BLaER1 treated with 17β-estradiol and CSF1 and Interleukin-3, amounts not matched to agents 10 nM and 100 nM (cell line): ENCODE measurements at regions not wholly inside any gene's neighbourhood (a gene's known extent, or its start where the extent isn't known, plus 50 kb on each side); places are given as distances from the start of the nearest gene placed in this dataset.
"Not testable (repeated sequence)": the region's sequence is repeated elsewhere in the genome, so short reads cannot be mapped to it uniquely, and the experiment has no call there.

Experiments
- H3K27ac ChIP-seq, 11 experiments: shearing (Covaris generic); formaldehyde crosslinking; 2 replicates each; pipeline ENCODE4 v1.8.1; 2022
- H3K27me3 ChIP-seq, 11 experiments: shearing (Covaris generic); formaldehyde crosslinking; 2 replicates each; pipeline ENCODE4 v1.8.1; 2022
- H3K36me3 ChIP-seq, 11 experiments: shearing (Covaris generic); formaldehyde crosslinking; 2 replicates each; pipeline ENCODE4 v1.8.1; 2022
- H3K4me1 ChIP-seq, 10 experiments: shearing (Covaris generic); formaldehyde crosslinking; 2 replicates each; pipeline ENCODE4 v1.8.1; 2022
- H3K4me2 ChIP-seq, 11 experiments: shearing (Covaris generic); formaldehyde crosslinking; 2 replicates each; pipeline ENCODE4 v1.8.1; 2022
- H3K4me3 ChIP-seq, 10 experiments: shearing (Covaris generic); formaldehyde crosslinking; 2 replicates each; pipeline ENCODE4 v1.8.1; 2022
- H3K9ac ChIP-seq, 11 experiments: shearing (Covaris generic); formaldehyde crosslinking; 2 replicates each; pipeline ENCODE4 v1.8.1; 2022
- H3K9me3 ChIP-seq, 11 experiments: shearing (Covaris generic); formaldehyde crosslinking; replicated peaks in 1 of 11; 2 replicates each; pipeline ENCODE4 v1.8.1; 2022
- H4K20me1 ChIP-seq, 11 experiments: shearing (Covaris generic); formaldehyde crosslinking; 2 replicates each; pipeline ENCODE4 v1.8.1; 2022
- Cebpa-rat ChIP-seq, 11 experiments: shearing (Covaris generic); IDR thresholded peaks; 2 replicates each; pipeline ENCODE4 v1.8.1; 2022

DNA sequence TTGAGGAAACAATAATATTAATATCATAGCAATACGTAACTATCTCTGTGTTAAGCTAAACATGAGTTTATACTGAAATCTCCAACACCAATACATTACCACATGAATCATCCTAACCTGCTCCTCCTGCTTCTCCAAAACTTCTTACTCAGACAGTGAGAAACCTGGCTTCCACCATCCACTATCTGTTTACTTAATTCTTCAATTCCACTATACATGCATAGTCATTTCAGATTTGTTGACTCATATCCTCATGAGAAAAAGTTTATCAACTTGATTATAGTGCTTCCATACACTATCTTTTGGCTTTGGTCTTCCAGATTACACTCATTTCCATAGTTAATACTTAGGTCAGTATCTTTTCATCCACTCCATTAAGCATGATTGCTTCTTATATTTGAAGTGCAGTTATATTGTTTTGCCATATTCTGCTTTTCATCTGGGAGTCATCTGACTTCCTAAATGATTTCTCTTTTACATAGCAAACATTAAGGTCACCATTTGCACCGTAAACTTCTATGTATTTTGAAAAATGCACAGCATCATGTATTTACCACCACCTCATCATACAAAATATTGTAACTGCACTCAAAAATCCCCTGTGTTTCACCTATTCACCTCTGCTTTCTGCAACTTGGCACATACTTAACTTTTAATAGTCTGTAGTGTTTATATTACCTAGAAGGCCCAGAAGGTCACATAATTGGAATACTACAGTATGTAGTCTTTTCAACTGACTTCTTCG is 970.6 kb downstream of the DIPK2A start:
- no peak overlapping the region for H3K27ac ChIP-seq
- no peaks in the 10 kb centered on the region for H3K4me1 ChIP-seq
- no peaks in the 10 kb centered on the region for H3K27me3 ChIP-seq
- H3K9me3 ChIP-seq = peaks cover 0 to 17% (median 0%) of the 10 kb centered on the region in 11 experiments; a peak in 4 of 22 replicates
- H3K36me3 ChIP-seq = no peaks in the 10 kb centered on the region
- no peak overlapping the region for H3K9ac ChIP-seq
- TF ChIP-seq Cebpa-rat (IDR thresholded peaks at IDR 0.05) = no peak
- H3K4me2 ChIP-seq = no peak overlapping the region
- H3K4me3 ChIP-seq = no peak overlapping the region
- H4K20me1 ChIP-seq = no peaks in the 10 kb centered on the region

DNA sequence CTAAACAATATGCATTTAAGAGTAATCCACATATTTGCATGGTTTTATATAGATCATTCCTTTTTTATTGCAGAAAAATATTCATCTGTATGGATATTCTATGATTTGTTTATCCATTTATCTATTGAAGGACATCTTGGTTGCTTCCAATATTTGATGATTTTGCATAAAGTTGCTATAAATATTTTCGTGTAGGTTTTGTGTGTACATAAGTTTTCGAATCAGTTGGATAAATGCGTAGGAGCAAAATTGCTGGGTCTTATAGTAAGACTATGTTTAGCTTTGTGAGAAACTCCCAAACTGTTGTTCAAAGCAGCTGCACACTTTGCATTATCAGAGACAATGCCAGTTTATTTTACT is 971.2 kb downstream of the DIPK2A start:
- no peak for TF ChIP-seq Cebpa-rat (IDR thresholded peaks at IDR 0.05)

DNA sequence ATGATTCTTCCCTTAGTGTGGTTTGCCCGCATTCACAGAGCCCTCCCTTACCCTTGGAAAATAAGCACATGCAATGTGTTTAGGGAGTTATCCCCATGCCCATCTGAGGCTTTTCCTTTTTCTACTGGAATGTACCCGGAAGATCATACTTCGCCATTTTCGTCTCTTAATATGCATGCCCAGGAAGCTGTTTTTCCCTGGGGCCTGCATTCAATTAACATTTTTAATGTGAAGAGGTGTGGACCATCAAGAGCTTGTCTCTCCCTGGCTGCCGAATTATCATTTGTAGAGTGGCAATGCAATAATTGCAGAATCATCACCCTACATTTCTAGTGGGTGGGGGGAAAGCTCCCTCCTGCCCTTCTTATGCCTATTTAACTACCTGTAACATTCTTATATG is 976.3 kb downstream of the DIPK2A start:
- Histone ChIP-seq H3K9me3 (peaks cover 0 to 17% (median 4%) of the 10 kb centered on the region in 11 experiments; a peak in 6 of 22 replicates), H3K4me2 (no peak overlapping the region), H3K9ac (no peak overlapping the region), H3K27ac (no peak overlapping the region), H4K20me1 (no peaks in the 10 kb centered on the region), H3K27me3 (no peaks in the 10 kb centered on the region), H3K4me1 (no peaks in the 10 kb centered on the region), H3K4me3 (no peak overlapping the region), H3K36me3 (no peaks in the 10 kb centered on the region)
- TF ChIP-seq Cebpa-rat (IDR thresholded peaks at IDR 0.05) = no peak

More for the DNA sequence above, 971.2 kb downstream of the DIPK2A start:
- H4K20me1 ChIP-seq = no peaks in the 10 kb centered on the region
- H3K9me3 ChIP-seq = peaks cover 0 to 17% (median 0%) of the 10 kb centered on the region in 11 experiments; a peak in 4 of 22 replicates
- no peak overlapping the region for H3K4me2 ChIP-seq
- H3K4me3 ChIP-seq = no peak overlapping the region
- H3K27me3 ChIP-seq = no peaks in the 10 kb centered on the region
- H3K27ac ChIP-seq = no peak overlapping the region
- H3K9ac ChIP-seq = no peak overlapping the region
- H3K36me3 ChIP-seq = no peaks in the 10 kb centered on the region
- no peaks in the 10 kb centered on the region for H3K4me1 ChIP-seq

DNA sequence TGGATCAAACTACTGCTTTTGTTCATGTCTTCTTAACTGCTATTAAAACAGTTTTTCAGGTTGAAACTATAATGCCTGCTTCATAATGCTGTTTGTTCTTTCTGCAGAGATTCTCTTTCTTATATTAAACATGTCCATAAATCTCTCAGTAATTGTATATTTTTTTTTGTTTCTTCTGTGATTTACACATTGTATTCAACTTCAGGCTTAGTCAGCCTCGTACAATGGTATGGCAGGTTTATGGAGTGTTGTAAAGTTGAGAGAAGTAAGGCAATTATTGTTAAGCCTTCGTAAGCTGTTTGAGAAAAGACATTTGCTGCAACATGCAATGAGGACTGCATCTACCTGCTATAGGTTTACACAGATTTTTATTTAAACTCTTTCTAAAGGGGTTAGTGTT is 977.1 kb downstream of the DIPK2A start:
- no peaks in the 10 kb centered on the region for H3K36me3 ChIP-seq
- no peaks in the 10 kb centered on the region for H3K27me3 ChIP-seq
- no peak overlapping the region for H3K9ac ChIP-seq
- H4K20me1 ChIP-seq = no peaks in the 10 kb centered on the region
- H3K4me3 ChIP-seq = no peak overlapping the region
- H3K4me1 ChIP-seq = no peaks in the 10 kb centered on the region
- no peak for TF ChIP-seq Cebpa-rat (IDR thresholded peaks at IDR 0.05)
- no peak overlapping the region for H3K27ac ChIP-seq
- H3K9me3 ChIP-seq = peaks cover 0 to 17% (median 4%) of the 10 kb centered on the region in 11 experiments; a peak in 6 of 22 replicates
- H3K4me2 ChIP-seq = no peak overlapping the region

DNA sequence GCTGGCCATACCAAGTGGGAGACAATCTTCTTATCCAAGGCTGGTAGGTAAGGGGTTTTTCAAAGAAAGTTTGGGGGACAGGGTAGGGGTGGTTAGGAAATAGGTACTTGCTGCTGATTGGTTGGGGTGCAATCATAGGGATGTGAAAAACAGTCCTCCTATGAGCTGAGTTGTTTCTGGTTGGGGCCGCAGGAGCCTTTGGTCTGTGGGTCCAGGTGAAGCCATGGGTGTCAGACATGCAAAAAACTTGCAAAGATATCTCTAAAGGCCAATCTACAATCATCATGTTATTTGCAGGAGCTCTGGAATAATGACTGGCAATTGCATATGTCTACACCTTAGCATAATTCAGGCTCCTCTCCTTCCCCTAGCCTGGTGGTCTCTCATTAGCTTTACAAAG is 982.3 kb downstream of the DIPK2A start:
- H4K20me1 ChIP-seq = no peaks in the 10 kb centered on the region
- no peaks in the 10 kb centered on the region for H3K4me1 ChIP-seq
- H3K27ac ChIP-seq = no peak overlapping the region
- H3K4me2 ChIP-seq = no peak overlapping the region
- H3K4me3 ChIP-seq = no peak overlapping the region
- H3K27me3 ChIP-seq = no peaks in the 10 kb centered on the region
- H3K9me3 ChIP-seq = peaks cover 0 to 6% (median 0%) of the 10 kb centered on the region in 11 experiments; a peak in 2 of 22 replicates
- H3K36me3 ChIP-seq = no peaks in the 10 kb centered on the region
- no peak for TF ChIP-seq Cebpa-rat (IDR thresholded peaks at IDR 0.05)
- H3K9ac ChIP-seq = no peak overlapping the region

DNA sequence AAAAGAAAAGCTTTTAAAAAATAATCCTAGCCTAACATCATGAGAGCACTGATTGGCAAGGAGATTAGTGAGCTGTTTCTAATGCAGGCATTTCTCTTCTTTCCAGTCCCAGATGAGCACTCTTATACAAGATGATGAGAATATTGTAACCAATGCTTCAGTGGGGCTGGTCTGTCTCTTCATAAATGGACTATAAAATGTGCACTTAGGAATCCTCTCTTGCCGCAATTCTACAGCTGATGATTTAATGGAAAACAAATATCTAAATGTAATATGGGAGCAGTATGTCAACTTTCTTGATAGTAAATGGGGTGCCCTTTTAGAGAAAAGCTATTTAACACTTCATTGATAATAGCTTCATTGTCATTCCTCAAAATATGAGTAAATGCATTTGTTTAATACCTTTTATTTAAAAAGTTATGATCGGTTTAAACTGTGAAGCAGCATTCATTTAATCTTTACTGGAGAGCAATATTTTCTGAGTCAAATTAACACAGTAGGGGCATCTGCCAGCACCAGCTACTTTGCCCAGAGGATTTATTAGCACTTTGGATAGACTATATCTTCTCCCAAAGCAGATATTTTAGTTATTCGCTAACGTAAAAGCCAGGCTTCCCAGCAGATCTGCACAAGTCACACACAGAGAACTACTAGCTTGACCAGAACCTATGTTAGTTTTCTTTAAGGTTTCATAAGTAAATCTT is 985.9 kb downstream of the DIPK2A start:
- no peak overlapping the region for H3K9ac ChIP-seq
- H3K9me3 ChIP-seq = no peaks in the 10 kb centered on the region
- H3K36me3 ChIP-seq = no peaks in the 10 kb centered on the region

DNA sequence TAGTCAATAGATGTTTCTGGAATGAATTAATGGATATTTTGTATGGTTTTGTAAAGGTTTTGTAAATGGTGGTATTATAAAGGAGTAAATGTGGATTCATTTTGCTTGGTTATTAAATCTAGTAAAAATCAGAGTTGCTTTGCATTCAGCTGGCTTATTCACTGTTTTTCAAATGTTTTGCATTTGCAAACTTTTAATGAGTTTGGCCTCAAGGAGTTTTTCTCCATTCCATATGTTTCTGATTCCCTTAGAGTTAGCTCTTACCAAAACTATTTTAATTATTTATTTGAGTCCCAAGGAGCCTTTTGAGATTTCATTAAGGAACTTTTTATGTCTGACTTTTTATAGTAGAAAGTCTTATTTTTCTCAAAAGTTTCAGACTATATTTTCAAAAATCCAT is 992.2 kb downstream of the DIPK2A start:
- no peak for TF ChIP-seq Cebpa-rat (IDR thresholded peaks at IDR 0.05)
- H3K4me2 ChIP-seq = peak overlapping the region in 1 of 11 experiments; percentile 26; a peak in 1 of 22 replicates
- H3K36me3 ChIP-seq = no peaks in the 10 kb centered on the region

More for the DNA sequence above, 985.9 kb downstream of the DIPK2A start:
- Histone ChIP-seq H3K4me3 (no peak overlapping the region), H3K4me2 (no peak overlapping the region), H3K4me1 (peaks cover 0 to 4% (median 0%) of the 10 kb centered on the region in 10 experiments; a peak in 2 of 20 replicates), H3K27ac (no peak overlapping the region), H4K20me1 (no peaks in the 10 kb centered on the region), H3K27me3 (no peaks in the 10 kb centered on the region)
- TF ChIP-seq Cebpa-rat (IDR thresholded peaks at IDR 0.05) = no peak

DNA sequence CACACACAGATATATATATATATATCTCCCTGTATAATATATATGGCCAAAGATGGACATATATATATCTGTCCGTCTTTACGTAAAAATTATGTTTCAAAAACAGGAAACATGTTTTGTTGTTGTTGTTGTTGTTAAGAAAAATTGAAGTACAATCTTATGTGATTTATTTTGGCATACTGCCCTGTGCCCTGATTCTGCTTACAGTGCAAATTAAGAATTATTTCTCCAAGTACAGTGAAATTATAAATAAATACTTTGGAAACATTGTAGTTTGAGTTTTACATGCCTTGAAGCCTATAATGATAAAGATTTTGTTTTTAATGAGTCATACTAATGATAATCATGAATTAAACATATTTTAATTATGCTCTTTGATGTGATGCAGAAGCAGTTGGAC is 994.9 kb downstream of the DIPK2A start:
- H3K4me3 ChIP-seq = no peak overlapping the region
- no peaks in the 10 kb centered on the region for H4K20me1 ChIP-seq
- H3K9me3 ChIP-seq = no peaks in the 10 kb centered on the region
- H3K36me3 ChIP-seq = no peaks in the 10 kb centered on the region
- no peaks in the 10 kb centered on the region for H3K27me3 ChIP-seq
- H3K4me1 ChIP-seq = peaks cover 0 to 23% (median 0%) of the 10 kb centered on the region in 10 experiments; a peak in 4 of 20 replicates
- no peak overlapping the region for H3K4me2 ChIP-seq
- H3K9ac ChIP-seq = no peak overlapping the region
- TF ChIP-seq Cebpa-rat (IDR thresholded peaks at IDR 0.05) = no peak
- no peak overlapping the region for H3K27ac ChIP-seq

More for the DNA sequence above, 992.2 kb downstream of the DIPK2A start:
- H3K4me3 ChIP-seq = no peak overlapping the region
- H4K20me1 ChIP-seq = no peaks in the 10 kb centered on the region
- H3K4me1 ChIP-seq = peaks cover 0 to 23% (median 0%) of the 10 kb centered on the region in 10 experiments; a peak in 4 of 20 replicates
- no peaks in the 10 kb centered on the region for H3K27me3 ChIP-seq
- no peak overlapping the region for H3K9ac ChIP-seq
- no peak overlapping the region for H3K27ac ChIP-seq
- H3K9me3 ChIP-seq = no peaks in the 10 kb centered on the region

DNA sequence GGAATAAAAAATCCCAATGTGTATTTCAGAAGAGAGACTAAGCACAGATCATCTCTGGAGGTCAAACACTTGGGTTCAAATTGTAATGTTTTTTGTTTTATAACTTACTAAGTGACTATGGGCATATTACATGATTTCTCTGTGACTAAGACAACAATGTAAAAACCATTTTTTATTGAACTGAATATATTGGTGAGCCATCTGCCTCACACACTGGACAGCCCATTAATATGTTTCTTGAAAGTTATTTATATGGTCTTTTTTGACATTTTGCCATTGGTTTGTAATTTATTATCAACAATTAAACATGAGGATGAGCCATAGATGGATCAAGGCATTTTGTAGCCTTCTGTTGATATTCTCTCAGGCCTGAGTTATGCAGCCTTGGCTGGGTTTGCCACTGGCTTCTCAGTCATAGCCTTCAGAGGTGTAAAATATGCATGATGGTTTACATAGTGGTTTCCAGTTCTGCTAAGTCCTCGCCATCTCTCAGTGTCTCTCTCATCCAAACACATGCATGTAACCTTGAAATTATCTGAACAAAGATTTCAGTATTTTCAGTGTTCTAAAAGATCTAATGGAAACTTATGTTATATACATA is 997.2 kb downstream of the DIPK2A start:
- H4K20me1 ChIP-seq = no peaks in the 10 kb centered on the region
- no peak overlapping the region for H3K9ac ChIP-seq
- peaks cover 0 to 19% (median 0%) of the 10 kb centered on the region in 10 experiments; a peak in 6 of 20 replicates for H3K4me1 ChIP-seq
- no peak overlapping the region for H3K4me2 ChIP-seq
- no peak overlapping the region for H3K27ac ChIP-seq
- TF ChIP-seq Cebpa-rat (IDR thresholded peaks at IDR 0.05) = no peak
- H3K9me3 ChIP-seq = peaks cover 0 to 14% (median 0%) of the 10 kb centered on the region in 11 experiments; a peak in 3 of 22 replicates
- H3K36me3 ChIP-seq = no peaks in the 10 kb centered on the region
- no peaks in the 10 kb centered on the region for H3K27me3 ChIP-seq
- H3K4me3 ChIP-seq = no peak overlapping the region

DNA sequence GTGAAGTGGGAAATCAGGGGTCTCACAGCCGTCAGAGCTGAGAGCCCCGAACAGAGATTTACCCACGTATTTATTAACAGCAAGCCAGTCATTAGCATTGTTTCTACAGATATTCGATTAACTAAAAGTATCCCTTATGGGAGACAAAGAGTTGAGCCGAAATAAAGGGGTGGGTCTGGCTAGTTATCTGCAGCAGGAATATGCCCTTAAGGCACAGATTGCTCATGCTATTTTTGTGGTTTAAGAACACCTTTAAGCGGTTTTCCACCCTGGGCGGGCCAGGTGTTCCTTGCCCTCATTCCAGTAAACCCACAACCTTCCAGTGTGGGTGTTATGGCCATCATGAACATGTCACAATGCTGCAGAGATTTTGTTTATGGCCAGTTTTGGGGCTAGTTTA is 1012.9 kb downstream of the DIPK2A start:
- H3K9ac ChIP-seq, H3K27me3 ChIP-seq, H3K4me2 ChIP-seq, H3K4me1 ChIP-seq, H3K27ac ChIP-seq, H3K36me3 ChIP-seq, H3K4me3 ChIP-seq, H4K20me1 ChIP-seq: not testable (repeated sequence)
- peaks cover 0 to 17% (median 3%) of the 10 kb centered on the region in 11 experiments; a peak in 2 of 22 replicates for H3K9me3 ChIP-seq
